ENCODE measurements at regions not wholly inside any gene's neighbourhood (a gene's known extent, or its start where the extent isn't known, plus 50 kb on each side); places are given as distances from the start of the nearest gene placed in this dataset.

- TF ChIP-seq CTCF (IDR thresholded peaks at IDR 0.05) (no peak), POLR2A (IDR thresholded peaks at IDR 0.05) (no peak)
These were observed 80.2 kb upstream of the DMRT1 start for GRCh38 chr9:761176-761792.

Data from lower leg skin (tissue), 3 donors.